ENCODE measurements at regions not wholly inside any gene's neighbourhood (a gene's known extent, or its start where the extent isn't known, plus 50 kb on each side); places are given as distances from the start of the nearest gene placed in this dataset.

DNA sequence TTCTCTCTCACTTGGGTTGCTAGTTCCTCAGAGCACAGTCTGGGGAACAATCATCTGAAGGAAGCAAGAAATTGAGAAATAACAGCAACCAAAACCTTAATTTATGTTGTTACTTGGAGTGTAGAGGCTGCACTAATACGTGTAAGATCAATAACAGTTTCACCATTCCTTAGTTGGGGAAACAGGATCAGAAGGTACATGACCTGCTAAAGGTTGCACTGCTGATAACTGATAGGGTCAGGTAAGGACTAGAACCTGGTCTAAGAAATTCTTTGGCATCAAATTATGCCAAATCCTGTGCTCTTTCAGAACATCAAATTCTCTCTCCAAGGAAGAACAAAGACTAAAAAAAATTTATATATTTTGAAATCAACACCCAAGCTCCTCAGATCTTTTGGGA is 278.6 kb upstream of the C9orf72 start:
- TF ChIP-seq, protein P1, sequence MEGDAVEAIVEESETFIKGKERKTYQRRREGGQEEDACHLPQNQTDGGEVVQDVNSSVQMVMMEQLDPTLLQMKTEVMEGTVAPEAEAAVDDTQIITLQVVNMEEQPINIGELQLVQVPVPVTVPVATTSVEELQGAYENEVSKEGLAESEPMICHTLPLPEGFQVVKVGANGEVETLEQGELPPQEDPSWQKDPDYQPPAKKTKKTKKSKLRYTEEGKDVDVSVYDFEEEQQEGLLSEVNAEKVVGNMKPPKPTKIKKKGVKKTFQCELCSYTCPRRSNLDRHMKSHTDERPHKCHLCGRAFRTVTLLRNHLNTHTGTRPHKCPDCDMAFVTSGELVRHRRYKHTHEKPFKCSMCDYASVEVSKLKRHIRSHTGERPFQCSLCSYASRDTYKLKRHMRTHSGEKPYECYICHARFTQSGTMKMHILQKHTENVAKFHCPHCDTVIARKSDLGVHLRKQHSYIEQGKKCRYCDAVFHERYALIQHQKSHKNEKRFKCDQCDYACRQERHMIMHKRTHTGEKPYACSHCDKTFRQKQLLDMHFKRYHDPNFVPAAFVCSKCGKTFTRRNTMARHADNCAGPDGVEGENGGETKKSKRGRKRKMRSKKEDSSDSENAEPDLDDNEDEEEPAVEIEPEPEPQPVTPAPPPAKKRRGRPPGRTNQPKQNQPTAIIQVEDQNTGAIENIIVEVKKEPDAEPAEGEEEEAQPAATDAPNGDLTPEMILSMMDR (IDR thresholded peaks at IDR 0.05), result no peak
- TF ChIP-seq POLR2A (IDR thresholded peaks at IDR 0.05), result no peak
- DNase-seq (ENCODE audit: low spot score in 2 of 2), result no peak
- intact Hi-C loops (cut with DNase I; ENCODE audit: low total_unique reads), result no loop called here
- no peak overlapping the region for H3K4me3 ChIP-seq (ENCODE audit: low read depth, poor library complexity, severe bottlenecking)
- WGBS, 2 donors, result 29 to 34% methylated on average over 1 of the region's 1 CpG

DNA sequence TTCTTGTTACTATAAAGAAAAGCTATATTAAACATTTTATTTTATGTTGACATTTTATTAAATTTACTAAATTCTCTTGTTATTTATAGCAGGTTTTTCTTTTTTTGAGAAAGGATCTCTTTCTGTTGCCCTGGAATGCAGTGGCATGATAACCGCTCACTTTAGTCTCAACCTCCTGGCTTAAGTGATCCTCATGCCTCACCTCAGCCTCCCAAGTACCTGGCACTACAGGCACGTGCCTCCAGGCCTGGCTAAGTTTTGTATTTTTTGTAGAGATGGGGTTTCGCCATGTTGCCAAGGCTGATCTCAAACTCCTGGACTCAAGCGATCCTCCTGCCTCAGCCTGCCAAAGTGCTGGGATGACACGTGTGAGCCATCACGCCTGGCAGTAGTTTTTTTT is 280.2 kb upstream of the C9orf72 start:
- WGBS, 2 donors, result 31 to 39% methylated on average over 6 of the region's 6 CpGs

DNA sequence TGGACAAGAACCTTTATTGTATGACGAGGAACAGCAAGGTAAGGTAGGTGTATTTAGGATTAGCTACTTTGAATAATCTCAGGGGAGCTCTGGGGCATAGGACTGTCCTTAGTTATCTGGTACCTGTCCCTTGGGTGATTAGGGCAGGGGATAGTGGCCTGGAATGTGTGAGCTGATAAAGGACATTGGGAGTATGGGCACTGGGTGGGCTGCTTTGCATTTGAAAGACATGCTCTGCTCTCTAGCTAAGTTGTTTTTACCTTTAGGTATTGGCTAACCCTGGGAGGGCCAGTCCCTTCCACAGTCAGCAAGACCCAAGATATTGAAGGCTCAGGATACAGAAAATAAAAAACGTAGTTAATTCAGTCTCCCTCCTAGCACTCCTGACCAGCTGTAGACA is 282.8 kb upstream of the C9orf72 start:
- DNase-seq (ENCODE audit: low spot score in 2 of 2), result no peak
- intact Hi-C loops (cut with DNase I; ENCODE audit: low total_unique reads), result no loop called here
- no peak overlapping the region for H3K4me3 ChIP-seq (ENCODE audit: low read depth, poor library complexity, severe bottlenecking)
- TF ChIP-seq, protein P1 (IDR thresholded peaks at IDR 0.05), result no peak
- TF ChIP-seq POLR2A (IDR thresholded peaks at IDR 0.05), result no peak
- 86 to 93% methylated on average over 2 of the region's 2 CpGs for WGBS, 2 donors

More for the DNA sequence above, 280.2 kb upstream of the C9orf72 start:
- DNase-seq (ENCODE audit: low spot score in 2 of 2), result no peak
- no peak for TF ChIP-seq POLR2A (IDR thresholded peaks at IDR 0.05)
- TF ChIP-seq, protein P1 (IDR thresholded peaks at IDR 0.05), result no peak
- intact Hi-C loops (cut with DNase I; ENCODE audit: low total_unique reads), result no loop called here
- H3K4me3 ChIP-seq (ENCODE audit: low read depth, poor library complexity, severe bottlenecking), result no peak overlapping the region

DNA sequence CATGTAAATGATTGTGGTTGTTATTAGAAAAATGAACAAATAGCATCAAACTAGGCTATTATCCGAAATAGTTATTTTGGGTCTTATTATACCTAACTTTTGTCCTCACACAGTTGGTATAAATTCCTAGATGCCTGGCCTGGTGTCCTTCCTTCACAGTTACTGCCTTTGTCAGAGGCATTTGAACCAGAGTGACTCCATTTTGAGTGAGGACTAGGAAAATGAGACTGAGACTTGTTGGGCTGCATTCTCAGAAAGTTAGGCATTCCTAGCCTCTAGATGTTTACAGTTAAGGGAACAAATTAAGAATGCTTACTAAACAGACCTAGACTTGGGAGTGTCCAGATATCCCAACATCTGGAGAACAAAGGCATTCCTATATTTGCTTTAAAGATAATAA is 283.5 kb upstream of the C9orf72 start:
- intact Hi-C loops (cut with DNase I; ENCODE audit: low total_unique reads), result no loop called here
- no peak for DNase-seq (ENCODE audit: low spot score in 2 of 2)
- 79 to 94% methylated on average over 1 of the region's 1 CpG for WGBS, 2 donors
- no peak for TF ChIP-seq POLR2A (IDR thresholded peaks at IDR 0.05)
- TF ChIP-seq, protein P1 (IDR thresholded peaks at IDR 0.05), result no peak
- no peak overlapping the region for H3K4me3 ChIP-seq (ENCODE audit: low read depth, poor library complexity, severe bottlenecking)

DNA sequence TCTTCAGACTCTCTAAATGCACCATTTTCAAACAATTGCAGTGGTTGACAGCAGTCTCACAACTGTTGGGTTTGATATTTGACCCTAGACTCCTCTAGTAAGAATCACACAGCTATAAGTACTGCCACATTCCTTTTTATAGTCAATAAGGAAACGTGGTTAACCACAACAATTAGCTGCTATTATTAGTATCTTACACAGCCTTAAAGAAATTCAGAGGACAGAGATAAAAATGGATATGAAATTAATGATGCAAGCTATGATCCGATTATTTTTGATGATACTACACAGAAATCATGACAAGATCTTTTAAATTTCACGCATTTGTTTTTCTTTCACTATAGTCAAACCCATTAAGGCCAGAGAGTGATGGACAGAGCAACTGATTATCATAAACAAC is 288.6 kb upstream of the C9orf72 start:
- H3K4me3 ChIP-seq (ENCODE audit: low read depth, poor library complexity, severe bottlenecking), result no peak overlapping the region
- intact Hi-C loops (cut with DNase I; ENCODE audit: low total_unique reads), result no loop called here
- 43 to 49% methylated on average over 3 of the region's 3 CpGs for WGBS, 2 donors
- DNase-seq (ENCODE audit: low spot score in 2 of 2), result no peak
- no peak for TF ChIP-seq POLR2A (IDR thresholded peaks at IDR 0.05)
- TF ChIP-seq, protein P1 (IDR thresholded peaks at IDR 0.05), result no peak

DNA sequence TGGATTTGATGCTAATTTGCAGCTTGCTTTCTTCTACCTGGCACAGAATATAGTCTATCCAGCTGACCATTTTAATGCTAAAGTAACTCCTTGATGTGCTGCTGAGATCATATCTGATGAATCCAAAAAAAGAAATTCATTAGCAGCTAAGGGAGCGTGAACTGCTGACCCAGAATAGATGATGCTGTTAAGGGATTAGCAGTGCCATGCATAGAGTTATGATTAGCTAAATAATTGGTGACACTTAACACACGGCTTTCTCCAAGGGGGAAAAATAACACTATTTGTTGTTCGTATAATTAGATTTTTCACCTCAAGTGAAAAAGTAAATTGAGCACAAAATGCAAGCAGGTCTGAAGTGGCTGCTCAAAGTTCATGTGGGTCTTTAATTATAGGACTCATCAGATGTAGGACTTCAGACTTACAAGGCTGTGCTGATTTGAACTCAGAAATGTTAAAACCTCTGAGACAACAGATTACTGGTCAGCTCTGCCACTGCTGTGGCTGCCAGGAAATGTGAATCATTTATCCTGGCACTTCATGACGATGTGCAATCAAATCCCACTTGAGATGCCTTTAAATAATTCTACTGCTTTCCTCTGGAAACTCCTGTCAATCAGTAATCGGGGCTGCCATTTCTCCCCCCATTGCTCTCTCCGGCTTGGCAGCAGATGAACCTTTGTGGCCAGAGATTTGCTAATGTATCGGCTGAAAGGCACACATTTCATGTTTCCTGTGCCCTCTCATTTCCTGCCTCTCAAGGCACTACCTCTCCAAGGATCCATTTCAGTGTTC is 291.6 kb upstream of the C9orf72 start:
- TF ChIP-seq POLR2A (IDR thresholded peaks at IDR 0.05), result no peak
- TF ChIP-seq, protein P1 (IDR thresholded peaks at IDR 0.05), result no peak
- intact Hi-C loops (cut with DNase I; ENCODE audit: low total_unique reads), result no loop called here
- no peak overlapping the region for H3K4me3 ChIP-seq (ENCODE audit: low read depth, poor library complexity, severe bottlenecking)
- DNase-seq (ENCODE audit: low spot score in 2 of 2), result no peak
- WGBS, 2 donors, result 44 to 45% methylated on average over 7 of the region's 7 CpGs

Measured in lower leg skin (tissue), 4 donors.